Right atrium auricular region (tissue), 2 donors: ENCODE measurements at regions not wholly inside any gene's neighbourhood (a gene's known extent, or its start where the extent isn't known, plus 50 kb on each side); places are given as distances from the start of the nearest gene placed in this dataset.

Experiments
- DNase-seq: peaks from one replicate; pipeline ENCODE4 v3.0.0-alpha.2; 2019; ENCODE audit warnings: low spot score
- H3K27ac ChIP-seq, 2 donors: fragments of 200-600 bp; sonication (generic); 1 replicate in 1 of 2; 2 replicates in 1 of 2; pipeline ENCODE4 v1.5.1; 2016 to 2019
- H3K27me3 ChIP-seq, 2 donors: fragments of 200-600 bp; sonication (generic); one replicate each; pipeline versions ENCODE4 v1.5.1 to v1.6.0; 2017 to 2019
- H3K36me3 ChIP-seq: fragments of 200-600 bp; sonication (generic); one replicate; pipeline ENCODE4 v1.5.1; 2016
- H3K4me1 ChIP-seq, 2 donors: fragments of 200-600 bp; sonication (generic); one replicate each; pipeline versions ENCODE4 v1.5.1 to v1.6.0; 2017 to 2019
- H3K4me3 ChIP-seq, 2 donors: fragments of 200-600 bp; sonication (generic); 1 replicate in 1 of 2; 2 replicates in 1 of 2; pipeline ENCODE4 v1.5.1; 2017 to 2019; ENCODE audit warnings: mild to moderate bottlenecking in 1 of 2, moderate library complexity in 1 of 2
- H3K9me3 ChIP-seq, 2 donors: fragments of 200-600 bp; sonication (generic); one replicate each; pipeline ENCODE4 v1.5.1; 2019
- TF ChIP-seq, protein P1 (sequence below), 2 donors: fragments of 200-600 bp; sonication (generic); IDR thresholded peaks; one replicate each; pipeline ENCODE4 v1.5.1; 2019; ENCODE audit warnings: antibody characterized with exemption in 2 of 2

DNA sequence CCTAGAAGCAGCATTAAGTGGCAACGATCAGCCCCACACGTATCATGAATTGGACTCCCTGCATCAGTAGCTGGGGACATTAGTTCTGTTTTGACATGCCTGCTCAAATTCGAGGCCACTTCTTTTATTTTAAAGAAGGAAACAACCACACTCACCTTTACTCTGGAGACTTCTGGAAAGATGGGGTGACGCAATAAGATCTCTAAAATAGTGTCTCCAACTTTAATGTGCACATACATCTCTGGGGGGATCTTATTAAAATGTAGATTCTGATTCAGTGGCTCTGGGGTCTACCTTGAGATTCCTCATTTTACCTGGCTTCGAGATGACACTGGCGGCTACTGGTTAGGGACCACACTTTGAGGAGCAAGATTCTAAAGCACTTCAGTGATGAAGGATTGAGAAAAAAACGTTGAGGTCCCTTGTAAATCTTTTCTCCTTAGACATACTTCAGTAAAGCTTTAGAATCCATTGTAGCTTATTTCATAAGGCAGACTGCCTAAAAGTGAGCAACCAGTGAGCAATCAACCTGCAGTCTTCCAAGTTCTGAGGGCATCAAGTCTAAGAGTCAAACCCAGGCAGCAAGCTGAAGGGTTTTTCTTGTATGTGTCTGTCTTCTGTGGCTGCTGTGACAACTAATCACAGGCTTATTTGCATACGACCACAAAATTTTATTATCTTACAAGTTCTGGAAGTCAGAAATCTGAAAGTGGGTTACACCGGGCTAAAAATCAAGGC lies 718.6 kb upstream of the TBX3 start:
- no peaks in the 10 kb centered on the region for H3K36me3 ChIP-seq
- TF ChIP-seq, protein P1, sequence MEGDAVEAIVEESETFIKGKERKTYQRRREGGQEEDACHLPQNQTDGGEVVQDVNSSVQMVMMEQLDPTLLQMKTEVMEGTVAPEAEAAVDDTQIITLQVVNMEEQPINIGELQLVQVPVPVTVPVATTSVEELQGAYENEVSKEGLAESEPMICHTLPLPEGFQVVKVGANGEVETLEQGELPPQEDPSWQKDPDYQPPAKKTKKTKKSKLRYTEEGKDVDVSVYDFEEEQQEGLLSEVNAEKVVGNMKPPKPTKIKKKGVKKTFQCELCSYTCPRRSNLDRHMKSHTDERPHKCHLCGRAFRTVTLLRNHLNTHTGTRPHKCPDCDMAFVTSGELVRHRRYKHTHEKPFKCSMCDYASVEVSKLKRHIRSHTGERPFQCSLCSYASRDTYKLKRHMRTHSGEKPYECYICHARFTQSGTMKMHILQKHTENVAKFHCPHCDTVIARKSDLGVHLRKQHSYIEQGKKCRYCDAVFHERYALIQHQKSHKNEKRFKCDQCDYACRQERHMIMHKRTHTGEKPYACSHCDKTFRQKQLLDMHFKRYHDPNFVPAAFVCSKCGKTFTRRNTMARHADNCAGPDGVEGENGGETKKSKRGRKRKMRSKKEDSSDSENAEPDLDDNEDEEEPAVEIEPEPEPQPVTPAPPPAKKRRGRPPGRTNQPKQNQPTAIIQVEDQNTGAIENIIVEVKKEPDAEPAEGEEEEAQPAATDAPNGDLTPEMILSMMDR (IDR thresholded peaks at IDR 0.05), result no peak
- no peak for DNase-seq
- H3K4me3 ChIP-seq, result no peak overlapping the region
- peaks cover 0 to 12% of the 10 kb centered on the region in 2 donors for H3K4me1 ChIP-seq
- H3K9me3 ChIP-seq, result no peaks in the 10 kb centered on the region
- H3K27ac ChIP-seq, result no peak overlapping the region
- no peaks in the 10 kb centered on the region for H3K27me3 ChIP-seq

DNA sequence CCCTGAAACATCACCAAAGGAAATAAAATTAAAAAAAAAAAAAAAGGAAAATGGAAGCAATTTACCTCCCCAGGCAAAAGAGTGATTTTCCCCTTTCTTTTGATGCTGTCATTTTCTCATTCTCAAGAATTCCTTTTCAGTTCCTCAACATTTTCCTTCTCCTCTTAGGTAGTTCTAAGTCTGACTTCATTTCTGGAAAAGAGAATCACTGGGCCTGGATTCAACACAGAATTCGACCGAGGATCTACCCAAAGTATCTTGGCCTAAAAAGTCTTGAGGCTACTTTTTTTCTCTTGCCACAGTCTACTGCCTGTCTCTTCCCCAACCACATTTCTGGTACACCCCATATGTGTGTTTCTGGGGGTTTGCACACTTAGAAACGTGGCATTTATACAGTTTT lies 717.8 kb upstream of the TBX3 start:
- no peak overlapping the region for H3K4me3 ChIP-seq
- H3K9me3 ChIP-seq, result peaks cover under 1 to 6% of the 10 kb centered on the region in 2 donors
- peaks cover 0 to 12% of the 10 kb centered on the region in 2 donors for H3K4me1 ChIP-seq
- no peak overlapping the region for H3K27ac ChIP-seq
- no peak for DNase-seq
- TF ChIP-seq, protein P1 (IDR thresholded peaks at IDR 0.05), result no peak
- H3K27me3 ChIP-seq, result no peaks in the 10 kb centered on the region
- H3K36me3 ChIP-seq, result no peaks in the 10 kb centered on the region

DNA sequence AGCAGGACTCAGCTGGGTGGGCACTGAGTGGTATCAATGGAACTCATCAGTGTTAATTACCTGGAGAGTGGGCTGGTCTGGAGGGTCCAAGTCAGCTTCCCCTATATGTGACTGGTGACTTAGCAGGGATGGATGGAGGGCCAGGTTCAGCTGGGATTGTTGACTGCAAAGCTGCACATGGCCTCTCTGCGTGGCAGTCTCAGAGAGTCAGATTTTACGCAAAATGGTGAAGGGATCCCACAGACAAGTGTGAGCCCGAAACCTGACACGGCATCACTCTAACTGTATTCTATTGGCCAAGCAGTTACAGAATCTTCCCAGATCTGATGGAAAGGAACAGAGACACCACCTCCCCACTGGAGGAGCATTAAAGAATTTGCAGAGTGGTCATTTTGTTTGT lies 716.0 kb upstream of the TBX3 start:
- DNase-seq, result no peak
- H3K4me1 ChIP-seq, result peaks cover 0 to 5% of the 10 kb centered on the region in 2 donors
- TF ChIP-seq, protein P1 (IDR thresholded peaks at IDR 0.05), result no peak
- no peak overlapping the region for H3K27ac ChIP-seq
- no peaks in the 10 kb centered on the region for H3K27me3 ChIP-seq
- H3K36me3 ChIP-seq, result no peaks in the 10 kb centered on the region
- no peak overlapping the region for H3K4me3 ChIP-seq
- peaks cover 4 to 14% of the 10 kb centered on the region in 2 donors for H3K9me3 ChIP-seq

DNA sequence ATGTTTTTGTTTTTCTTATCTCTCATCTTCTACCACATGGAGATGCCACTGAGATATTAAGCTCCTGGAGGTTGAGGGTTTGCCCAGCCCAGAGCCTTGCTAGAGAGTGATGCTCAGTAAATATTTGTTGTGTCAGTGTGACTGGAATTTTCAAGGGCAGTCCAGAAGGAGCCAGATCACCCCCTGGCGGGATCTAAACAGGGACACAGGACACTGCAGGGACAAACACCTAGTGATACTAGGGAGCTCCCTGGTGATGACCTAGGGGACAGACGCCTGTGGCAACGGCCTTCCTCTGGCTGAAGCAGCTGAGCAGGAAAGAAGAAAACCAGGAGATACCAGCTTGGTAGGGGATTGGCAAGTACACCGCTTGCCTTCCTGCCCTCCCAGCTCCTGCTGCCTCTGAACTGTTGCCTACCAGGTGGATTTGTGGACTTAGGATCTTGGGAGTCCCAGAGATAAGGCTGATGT lies 714.4 kb upstream of the TBX3 start:
- no peaks in the 10 kb centered on the region for H3K4me1 ChIP-seq

DNA sequence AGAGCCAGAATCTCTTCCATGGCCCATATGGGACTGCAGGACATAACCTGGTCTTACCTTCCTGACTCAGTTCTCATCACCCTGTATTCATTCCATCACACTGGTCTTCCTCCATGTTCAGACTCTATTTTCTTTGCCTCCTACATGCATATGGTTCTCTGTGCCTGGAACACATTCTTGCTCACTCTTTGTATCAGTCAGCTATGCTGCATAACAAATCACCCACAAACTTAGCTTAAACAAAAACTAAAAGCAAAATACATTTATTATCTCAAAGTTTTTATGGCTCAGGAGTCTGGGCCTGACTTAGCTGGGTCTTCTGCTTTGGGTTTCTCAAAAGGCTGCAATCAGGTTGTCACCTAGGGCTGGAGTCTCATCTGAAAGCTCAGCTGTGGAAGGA lies 712.6 kb upstream of the TBX3 start:
- H3K4me1 ChIP-seq, result no peaks in the 10 kb centered on the region
- peaks cover 4 to 25% of the 10 kb centered on the region in 2 donors for H3K9me3 ChIP-seq
- no peak overlapping the region for H3K4me3 ChIP-seq
- TF ChIP-seq, protein P1 (IDR thresholded peaks at IDR 0.05), result no peak
- no peaks in the 10 kb centered on the region for H3K36me3 ChIP-seq
- no peak for DNase-seq
- H3K27ac ChIP-seq, result no peak overlapping the region
- no peaks in the 10 kb centered on the region for H3K27me3 ChIP-seq

More for the DNA sequence above, 714.4 kb upstream of the TBX3 start:
- Histone ChIP-seq H3K36me3 (no peaks in the 10 kb centered on the region), H3K9me3 (peaks cover 4 to 14% of the 10 kb centered on the region in 2 donors), H3K27me3 (no peaks in the 10 kb centered on the region), H3K27ac (no peak overlapping the region), H3K4me3 (no peak overlapping the region)
- TF ChIP-seq, protein P1 (IDR thresholded peaks at IDR 0.05), result no peak
- no peak for DNase-seq
